HG03066 (cell line): ENCODE measurements at regions not wholly inside any gene's neighbourhood (a gene's known extent, or its start where the extent isn't known, plus 50 kb on each side); places are given as distances from the start of the nearest gene placed in this dataset.
"Not testable (repeated sequence)": the region's sequence is repeated elsewhere in the genome, so short reads cannot be mapped to it uniquely, and the experiment has no call there.

Experiments used
- ATAC-seq: cut with Tn5 transposase; IDR thresholded peaks from one replicate; pipeline ENCODE4 v1.9.1; 2021; ENCODE audit warnings: low read depth; ENCODE audit not compliant: unreplicated experiment

DNA sequence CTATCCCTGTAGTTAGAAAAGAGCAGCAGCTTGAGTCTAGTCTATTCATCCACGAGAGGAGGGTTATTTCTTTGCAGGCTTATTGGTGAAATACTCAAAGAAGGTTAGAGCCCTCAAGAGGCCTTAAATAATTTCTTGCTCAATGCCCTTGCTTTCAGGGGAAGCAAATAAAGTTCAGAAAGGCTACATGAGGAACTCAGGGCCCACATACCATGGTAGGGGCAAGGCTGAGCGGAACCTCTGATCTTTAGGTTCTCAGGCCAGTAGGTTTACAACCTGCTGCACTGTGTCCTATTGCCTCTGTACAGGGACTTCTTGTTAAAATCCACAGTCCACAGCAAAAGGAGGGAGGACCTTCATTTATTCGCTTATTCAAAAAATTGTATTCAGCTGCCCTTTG, 101.7 kb downstream of the ADAMTS15 start:
- no peak for ATAC-seq

DNA sequence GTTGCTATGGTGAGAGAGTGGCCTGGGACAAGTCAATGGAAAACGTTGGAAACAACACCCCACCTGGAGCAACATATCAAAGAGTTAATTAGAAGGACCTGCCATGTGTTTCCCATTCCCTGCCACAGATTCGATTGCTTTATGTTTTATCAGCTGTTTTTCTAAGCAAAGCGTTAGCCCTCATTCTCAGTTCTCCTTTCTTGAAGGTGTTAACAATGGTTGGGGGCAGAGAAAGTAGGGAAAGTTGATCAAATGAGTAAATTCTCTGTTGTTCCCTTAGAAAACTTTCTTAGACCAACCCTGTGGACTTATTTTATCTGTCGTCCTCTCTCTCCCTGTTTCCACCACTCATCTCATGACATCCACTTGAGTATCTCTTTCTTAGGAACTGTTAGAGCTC, 102.5 kb downstream of the ADAMTS15 start:
- ATAC-seq: no peak

DNA sequence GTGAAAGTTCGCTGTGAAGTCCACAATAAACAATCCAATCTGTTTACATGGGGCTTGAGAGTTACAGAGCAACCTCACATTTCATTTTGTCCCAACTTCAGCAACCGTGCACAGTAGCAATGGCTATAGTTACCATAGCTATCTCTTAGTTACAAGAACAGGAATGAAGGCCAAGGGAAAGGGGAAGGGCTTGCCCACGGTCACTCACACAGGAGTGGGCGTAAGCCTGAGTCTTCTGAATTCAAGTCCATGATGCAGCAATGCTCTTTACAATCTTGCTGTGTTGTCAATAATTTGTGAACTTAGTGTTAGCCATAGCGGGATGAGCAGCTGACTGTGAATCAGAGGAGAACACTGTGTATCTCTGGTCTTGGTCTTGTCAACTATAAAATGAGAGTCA, 102.9 kb downstream of the ADAMTS15 start:
- ATAC-seq: no peak

DNA sequence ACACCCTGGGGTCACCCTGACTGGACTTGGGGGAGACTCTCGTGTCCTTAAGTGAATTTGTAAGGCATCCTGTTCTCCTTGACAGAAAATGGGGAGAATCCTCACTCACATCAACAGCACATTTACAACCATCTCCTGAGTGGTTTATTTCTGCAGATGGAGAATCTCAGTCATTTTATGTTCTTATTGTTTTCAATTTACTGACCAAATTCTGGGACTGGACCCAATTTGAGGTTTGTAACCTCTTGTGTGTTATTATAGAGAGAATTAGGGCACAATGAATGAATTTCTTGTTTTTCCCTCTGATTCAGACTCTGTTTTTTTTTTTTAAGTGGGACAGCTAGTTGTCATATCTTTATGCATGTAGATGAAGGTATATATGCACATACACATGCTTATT, 104.9 kb downstream of the ADAMTS15 start:
- no peak for ATAC-seq

DNA sequence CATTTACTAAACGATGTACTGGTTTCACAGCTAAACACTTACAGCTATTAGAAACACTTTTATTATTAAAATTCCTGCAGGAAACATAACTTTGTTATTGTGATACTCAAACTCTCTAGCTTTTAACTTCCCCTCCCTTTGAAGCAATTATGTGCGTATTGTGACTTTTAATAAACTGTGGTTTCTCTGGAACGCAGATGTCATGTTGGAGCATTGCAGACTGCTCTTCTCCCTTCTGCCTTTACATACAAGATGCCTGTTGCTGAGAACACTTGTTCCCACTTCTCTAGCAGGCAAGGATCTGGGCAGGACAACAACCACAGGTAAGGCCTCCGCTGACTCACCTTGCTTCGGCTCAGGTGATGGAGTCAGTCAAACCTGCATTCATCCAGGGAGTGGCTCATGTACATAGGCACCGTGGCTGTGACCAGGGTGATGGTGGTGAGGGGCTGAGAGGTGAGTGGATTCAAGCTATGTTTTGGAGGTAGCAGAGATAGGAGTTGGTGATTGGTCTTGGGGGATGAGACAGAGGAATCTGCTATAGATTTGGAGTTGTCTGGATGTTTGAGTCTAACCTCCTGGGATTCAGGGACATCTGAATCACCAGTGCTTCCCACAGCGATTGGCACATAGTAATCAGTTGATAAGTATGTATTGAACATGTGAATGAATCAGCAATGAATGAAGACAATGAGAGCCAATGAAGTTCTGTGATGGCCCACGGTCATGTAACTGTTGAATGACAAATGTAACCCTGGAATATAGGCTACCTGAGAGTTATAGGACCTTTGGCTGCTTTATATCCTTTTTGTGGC, 106.0 kb downstream of the ADAMTS15 start:
- ATAC-seq: no peak

DNA sequence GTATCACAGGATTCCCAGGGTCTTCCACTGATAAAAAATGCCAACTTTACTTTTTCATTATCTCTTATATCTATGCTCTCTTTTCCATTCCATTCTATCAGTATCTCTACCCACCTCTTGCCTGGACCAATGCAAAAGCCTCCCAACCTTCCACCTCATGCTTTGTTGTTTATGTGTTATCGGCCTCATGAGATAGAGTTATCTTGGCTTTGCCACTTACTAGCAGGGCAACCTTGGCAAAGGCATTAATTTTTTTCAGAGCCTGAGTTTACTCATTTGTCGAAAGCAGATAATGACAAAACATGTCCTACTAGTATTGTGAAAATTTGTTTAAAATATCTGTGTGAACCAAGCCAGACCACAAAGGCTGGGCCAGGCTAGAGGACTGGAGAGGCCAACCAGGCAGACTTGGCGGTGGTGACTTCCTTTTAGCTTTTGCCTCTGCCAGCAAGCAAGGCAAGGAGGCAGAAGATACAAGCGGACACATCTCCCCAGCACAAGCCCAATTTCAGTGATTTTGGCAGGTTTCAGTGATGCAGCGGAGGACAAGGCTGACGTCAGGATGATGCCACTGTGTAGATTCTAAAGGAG, 106.9 kb downstream of the ADAMTS15 start:
- ATAC-seq: no peak

DNA sequence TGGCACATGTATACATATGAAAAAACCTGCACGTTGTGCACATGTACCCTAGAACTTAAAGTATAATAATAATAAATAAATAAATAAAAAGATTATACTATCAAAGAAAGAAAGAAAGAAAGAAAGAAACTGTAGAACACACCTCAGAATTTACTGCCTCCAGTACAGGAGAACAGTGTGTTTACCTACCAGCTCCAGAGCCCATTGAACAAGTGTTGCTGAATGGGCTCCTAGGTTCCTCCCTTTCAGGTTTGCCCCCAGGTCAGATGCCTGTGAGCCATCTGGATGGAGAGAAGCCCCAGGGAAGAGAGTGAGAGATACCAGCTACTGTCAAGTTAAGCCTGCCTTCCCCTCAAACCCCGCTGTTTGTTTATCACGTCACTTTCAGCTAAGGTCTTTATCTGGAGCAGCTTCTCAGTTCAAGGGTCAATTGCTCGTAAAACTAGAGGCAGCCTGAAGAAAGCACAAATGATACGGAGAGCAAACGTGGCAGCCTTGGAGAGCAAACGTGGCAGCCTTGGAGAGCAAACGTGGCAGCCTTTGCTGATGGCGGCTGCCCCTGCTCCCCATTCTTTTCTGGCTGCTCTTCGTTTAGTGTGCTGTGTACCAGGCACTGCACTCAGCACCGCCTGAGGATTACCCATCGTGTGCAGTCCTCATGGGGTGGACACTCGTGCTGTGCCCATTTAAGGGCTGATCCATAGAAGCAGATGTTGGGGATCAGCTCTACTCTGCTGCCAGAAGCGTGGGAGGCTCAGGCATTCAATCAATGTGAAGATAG, 111.7 kb downstream of the ADAMTS15 start:
- no peak for ATAC-seq

DNA sequence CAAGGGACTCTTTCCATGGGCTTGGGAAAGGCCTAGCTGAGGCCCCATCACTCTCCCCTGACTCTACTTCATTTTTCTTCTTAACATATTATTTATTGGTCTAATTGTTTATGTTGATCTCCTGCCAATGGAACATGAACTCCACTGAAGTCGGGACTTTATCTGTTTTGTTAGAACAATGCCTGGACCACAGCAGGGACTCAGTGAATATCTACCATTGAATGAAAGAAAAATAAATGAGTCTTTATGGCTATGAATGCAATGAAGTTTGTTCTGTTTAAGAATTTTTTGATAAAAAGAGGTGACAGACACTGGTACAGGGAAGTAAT, 112.3 kb downstream of the ADAMTS15 start:
- no peak for ATAC-seq

DNA sequence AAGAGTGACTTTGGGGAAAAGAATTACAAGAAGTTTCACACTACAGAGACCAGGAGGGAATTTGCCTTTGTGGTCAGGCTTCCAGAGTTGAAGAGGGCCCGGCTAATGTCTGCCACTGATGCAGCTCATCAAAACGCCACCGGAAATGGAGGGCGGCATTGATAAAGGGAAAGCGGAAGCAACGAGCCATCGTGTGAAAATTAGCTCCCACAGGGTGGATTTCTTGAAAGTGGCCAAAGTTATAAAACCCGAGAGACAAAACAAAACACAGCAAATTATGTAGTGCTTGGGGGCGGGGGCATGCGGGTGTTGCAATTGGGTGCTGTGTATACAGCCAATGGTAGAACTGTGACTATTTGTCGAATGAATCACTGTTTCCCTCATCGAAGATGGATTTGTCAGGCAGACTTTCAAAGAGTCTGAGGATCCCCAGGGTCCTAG, 113.0 kb downstream of the ADAMTS15 start:
- ATAC-seq: no peak

DNA sequence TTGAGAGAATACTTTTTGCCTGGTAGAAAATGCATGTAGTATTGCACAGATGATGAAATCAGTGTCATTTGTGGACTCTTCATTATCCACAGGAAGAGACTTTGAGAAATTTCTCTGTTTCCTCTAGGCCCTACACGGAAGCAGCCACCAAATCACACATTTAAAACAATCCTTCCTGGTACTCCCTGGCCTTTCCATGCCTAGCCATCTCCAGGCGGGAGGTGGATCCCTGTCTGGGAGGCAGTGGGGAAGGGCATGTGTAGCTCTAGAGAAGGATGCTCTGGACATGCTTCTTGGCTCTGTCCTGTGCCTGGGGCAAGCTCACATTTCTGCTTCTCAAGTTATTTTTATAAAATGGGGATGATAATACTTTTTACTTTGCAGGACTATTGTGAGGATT, 114.1 kb downstream of the ADAMTS15 start:
- ATAC-seq: no peak

DNA sequence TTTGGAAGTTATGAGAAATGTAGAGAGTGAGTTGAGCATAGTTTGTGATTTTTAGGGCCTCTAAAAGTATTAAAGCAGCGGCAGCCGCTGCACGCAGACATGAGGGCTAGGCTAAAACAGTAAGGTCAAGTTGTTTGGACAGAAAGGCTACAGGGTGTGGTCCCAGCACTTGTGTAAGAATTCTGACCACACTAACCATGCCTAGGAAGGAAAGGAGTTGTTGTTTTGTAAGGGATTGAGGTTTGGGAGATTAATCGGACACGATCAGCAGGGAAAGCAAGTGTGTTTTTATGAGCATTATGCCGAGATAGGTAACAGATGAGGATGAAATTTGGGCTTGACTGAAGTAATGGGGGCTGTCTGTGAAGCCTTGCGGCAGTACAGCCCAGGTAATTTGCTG, 117.9 kb downstream of the ADAMTS15 start:
- not testable (repeated sequence) for ATAC-seq

DNA sequence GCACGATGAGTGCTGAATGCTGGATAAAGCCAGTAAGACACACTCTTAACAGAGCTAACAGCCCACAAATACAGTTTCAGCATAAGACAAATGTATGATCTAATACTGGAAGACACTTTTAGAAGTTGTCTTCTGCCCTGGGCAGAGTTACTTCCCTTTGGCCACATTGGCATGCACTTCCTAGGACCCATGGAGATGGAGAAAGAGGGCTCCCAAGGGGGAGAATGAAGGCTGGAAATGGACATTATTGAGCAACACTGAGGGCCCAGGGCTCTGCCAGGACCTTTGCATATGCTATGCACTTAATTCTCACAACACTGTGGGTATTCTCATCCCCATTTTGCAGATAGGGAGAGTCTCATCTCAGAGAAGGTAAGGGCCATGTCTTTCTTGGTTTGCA, 123.1 kb downstream of the ADAMTS15 start:
- no peak for ATAC-seq

DNA sequence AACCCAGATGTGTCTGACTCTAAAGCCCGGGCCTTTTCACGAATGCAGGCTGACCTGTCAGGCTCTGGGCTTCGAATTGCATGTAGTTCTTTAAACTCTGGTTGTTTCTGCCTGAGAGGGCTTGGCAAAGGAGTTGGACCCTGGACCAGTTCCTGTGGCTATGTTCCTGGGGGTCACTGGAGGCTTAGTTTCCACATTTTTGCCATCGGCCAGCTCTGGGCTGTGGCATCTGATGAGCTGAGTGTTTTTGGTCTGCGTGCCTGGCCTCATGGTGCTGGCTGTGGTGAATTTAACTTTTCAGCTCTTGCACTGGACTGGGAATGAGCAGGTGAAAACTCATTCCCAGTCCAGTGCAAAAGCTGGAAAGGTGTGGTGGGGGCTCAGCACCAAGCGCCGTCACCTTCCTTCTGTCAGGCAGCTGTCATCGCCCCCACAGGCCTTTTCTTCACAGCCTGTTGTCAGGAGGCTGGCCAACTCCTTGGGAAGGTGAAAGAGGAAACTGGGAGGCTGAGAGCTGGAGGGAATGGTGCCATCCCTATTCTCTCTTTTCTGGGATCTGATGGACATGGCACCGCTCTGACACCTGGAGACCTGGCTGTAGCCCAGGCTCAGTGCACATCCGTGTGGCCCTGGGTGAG, 123.6 kb downstream of the ADAMTS15 start:
- no peak for ATAC-seq

DNA sequence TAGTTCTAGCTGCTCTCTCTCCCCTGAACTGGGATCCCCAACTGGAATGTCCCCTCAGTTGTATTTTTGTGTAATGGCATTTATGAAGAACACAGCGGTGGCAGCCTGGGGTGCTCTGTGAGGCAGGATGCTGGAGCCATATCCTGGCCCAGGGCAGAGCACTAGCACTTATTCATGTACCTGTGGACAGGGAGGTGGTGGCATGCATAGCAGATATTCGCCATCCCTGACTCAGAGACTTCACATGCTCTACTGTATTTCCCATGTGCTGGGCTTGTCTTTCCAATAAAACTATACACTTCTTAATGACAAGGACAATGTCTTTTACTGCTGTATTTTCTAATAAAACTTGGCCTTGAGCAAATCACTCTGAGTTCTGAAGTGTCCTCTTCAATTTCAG, 125.3 kb downstream of the ADAMTS15 start:
- no peak for ATAC-seq

DNA sequence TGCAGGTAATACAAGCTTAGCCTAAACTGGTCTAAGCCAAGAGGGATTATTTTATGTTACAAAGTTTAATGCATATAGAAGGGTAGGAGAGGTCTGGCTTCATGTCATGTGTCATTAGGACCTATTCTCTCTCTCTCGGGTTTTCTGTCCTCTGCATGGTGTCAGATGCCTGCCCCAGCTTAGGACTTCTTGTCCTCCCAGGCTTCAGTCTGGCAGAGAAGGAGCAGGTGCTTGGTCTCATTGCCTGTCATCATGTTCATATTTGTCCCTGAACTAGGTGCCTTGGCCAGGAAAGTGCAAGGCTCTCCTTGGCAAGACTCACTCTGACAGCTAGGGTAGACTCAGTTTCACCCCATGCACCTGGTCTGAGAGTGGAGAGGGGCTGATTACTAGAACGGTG, 126.3 kb downstream of the ADAMTS15 start:
- no peak for ATAC-seq

DNA sequence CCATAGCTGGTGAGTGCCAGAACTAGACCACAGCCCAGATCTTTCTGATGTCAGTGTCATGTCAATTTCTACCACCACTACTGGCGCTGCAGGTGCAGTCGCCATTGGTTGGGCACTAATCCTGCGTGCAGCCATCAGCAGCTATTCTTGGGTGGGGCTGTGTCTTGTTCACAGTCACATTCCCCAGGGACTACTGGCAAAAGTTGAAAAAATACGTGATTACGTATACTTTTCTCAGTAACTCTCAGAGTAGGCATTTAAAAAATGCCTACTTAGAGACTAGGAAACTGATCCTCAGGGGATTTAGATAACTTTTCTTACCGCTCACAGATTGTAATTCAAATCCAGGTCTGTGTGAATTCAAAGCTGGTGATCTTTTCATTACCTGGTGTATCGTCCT, 127.7 kb downstream of the ADAMTS15 start:
- no peak for ATAC-seq

DNA sequence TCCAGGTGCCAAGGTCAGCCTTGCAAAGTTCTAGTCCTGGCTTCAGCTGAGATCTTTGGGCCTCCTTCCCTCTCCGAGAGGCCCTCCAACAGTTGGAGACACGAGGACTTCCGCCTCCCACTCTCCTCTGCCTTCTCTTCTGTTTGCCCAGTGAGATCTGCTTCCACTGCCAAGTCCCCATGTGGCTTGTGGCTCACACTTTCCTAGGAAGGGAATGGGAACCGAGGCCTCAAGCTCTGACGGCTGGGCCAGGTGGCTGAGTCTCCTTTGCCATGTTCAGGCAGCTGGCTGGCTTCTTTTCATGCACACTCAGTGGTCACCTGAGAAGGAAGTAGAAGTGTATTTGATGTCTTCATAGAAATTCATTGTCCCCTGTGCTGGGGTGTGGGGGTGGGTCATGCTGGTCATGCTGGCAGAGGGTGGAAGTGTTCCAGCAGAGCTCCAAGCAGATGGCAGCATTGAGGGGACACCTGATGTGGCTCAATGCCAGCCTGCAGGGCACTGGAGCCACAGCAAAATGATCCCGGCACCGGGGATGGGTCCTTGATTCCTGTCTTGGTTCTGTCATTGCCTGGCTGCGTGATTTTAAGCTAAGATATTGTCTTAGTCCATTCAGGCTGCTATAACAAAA, 130.4 kb downstream of the ADAMTS15 start:
- no peak for ATAC-seq

DNA sequence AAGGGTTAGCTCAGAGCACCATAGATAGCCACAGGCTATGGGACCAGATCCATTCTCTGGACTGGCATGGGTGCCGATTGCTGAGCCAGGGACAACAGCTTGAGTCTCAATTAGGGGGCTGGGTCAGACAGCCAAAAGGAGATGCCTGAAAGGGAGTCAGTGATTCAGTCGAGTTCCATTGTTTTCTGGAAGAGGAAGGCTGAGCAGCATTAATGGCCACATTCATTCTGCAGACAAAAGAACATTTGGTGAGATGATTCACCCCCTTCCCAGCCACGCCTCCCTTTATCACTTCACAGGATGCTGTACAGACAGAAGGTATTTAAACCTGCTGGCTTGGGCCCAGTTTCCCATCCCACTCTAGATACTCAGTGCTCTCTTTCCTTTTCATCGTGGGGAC, 131.9 kb downstream of the ADAMTS15 start:
- ATAC-seq: no peak

DNA sequence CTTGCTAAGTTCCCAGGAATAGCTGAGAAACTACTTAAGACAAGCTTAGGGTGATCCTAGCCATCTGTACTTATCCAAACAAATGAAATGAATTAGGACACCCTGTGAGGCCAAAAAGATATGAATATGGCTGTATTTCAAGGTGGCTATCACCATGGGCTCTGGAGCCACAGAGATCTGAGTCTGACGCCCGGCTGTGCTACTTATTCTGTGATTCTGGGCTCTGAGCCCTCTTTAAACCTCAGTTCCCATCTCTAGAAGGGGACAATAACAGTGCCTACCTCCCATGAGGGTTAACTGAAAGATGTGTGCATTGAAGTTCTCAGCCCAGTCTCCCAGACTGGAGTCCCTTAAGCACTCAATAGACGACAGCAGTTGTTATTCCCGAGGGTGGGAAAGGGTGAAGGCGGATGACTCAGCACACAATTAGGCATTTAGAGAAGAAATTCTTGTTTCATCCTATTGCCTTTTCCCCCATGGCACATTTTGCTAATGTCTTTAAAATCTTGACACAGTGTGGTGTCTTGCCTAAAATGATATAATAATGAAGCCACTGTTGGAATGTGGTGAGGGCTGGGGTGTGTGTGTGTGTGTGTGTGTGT, 132.5 kb downstream of the ADAMTS15 start:
- no peak for ATAC-seq

DNA sequence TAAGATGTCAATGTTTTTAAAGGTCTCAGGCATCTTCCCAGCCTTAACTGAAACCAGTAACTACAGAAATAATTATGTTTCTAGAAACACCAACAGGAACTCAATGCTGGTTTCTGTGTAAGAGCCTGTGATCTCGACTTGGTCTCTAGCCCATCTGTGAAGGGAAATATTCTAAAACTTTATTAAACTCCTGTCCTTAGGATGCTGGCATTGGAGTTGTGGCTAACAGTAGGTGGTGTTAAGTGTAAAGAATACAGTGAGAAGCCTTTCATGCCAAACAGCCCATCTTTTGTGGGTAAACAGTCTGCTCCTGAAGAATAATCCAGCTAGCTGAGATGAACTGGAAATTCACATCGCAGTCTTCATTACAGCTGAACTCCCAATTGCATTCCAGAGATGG, 133.2 kb downstream of the ADAMTS15 start:
- ATAC-seq: no peak
